ENCODE measurements at regions not wholly inside any gene's neighbourhood (a gene's known extent, or its start where the extent isn't known, plus 50 kb on each side); places are given as distances from the start of the nearest gene placed in this dataset.

DNA sequence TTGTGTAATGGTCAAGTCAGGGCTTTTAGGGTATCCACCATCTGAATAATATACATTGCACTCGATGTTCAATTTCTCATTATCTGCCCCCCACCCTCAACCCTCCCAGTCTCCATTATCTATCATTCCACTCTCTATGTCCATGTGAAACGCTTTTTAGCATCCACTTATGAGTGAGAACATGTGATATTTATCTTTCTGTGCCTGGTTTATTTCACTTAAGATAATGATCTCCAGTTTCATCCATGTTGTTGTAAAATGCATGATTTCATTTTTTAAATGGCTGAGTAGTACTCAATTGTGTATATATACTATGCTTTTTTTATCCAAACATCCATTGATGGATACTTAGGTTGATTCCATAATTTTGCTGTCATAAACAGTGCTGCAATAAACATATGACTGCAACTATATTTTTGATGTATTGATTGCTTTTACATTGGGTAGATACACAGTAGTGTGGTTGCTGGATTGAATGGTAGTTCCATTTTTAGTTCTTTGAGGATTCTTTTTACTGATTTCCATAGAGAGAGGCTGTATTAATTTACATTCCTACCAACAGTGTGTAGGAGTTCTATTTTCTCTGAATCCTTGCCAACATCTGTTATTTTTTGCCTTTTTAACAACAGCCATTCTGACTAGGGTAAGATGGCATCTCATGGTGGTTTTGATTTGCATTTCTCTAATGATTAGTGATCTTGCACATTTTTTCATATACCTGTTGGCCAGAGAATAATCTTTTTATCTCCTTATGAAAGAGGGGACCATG lies 332.9 kb upstream of the TGFBR2 start:
- DNase-seq (no peak), FAIRE-seq (no peak)
- Histone ChIP-seq H3K9me3 (ENCODE audit: control insufficient read depth in 2 of 2, insufficient read depth in 1 of 2, low read depth in 1 of 2, low read length in 1 of 2) (peaks cover 0 to 3% of the 10 kb centered on the region in 2 donors), H3K27me3 (ENCODE audit: control insufficient read depth in 3 of 3, insufficient read depth in 3 of 3, low read length in 3 of 3) (no peaks in the 10 kb centered on the region), H3K27ac (ENCODE audit: low read depth in 1 of 3, low read length in 2 of 3) (no peak overlapping the region), H3K4me1 (ENCODE audit: control insufficient read depth in 3 of 3, insufficient read depth in 2 of 3, low read depth in 1 of 3, low read length in 2 of 3) (no peaks in the 10 kb centered on the region), H3K36me3 (ENCODE audit: control insufficient read depth in 3 of 3, insufficient read depth in 2 of 3, low read depth in 1 of 3, low read length in 3 of 3) (no peaks in the 10 kb centered on the region), H3K4me3 (ENCODE audit: low read depth in 1 of 3, low read length in 3 of 3) (no peak overlapping the region)
- WGBS, 3 donors, result 54 to 77% (median 73%) methylated on average over 2 of the region's 2 CpGs

DNA sequence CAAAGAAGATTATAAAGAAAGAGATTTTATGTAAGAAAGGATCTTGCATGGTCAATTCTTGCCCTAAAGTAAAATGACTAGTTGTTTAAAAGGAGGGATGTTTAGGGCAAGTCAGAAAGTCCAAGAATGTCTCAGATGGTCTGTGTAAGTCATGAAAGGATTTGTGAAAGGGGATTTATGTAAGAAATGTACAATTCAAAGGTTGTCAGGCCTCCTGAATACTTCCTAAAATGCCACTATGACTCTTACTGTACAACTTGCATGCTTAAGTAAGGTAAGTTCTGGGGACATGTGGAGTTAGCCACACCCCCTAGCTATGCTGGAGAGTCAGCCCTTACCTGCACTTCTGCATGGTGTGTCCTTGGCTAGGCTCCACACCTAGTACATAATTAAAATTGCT lies 328.9 kb upstream of the TGFBR2 start:
- FAIRE-seq (no peak), DNase-seq (no peak)
- Histone ChIP-seq H3K9me3 (ENCODE audit: control insufficient read depth in 2 of 2, insufficient read depth in 1 of 2, low read depth in 1 of 2, low read length in 1 of 2) (peaks cover 0 to 3% of the 10 kb centered on the region in 2 donors), H3K36me3 (ENCODE audit: control insufficient read depth in 3 of 3, insufficient read depth in 2 of 3, low read depth in 1 of 3, low read length in 3 of 3) (no peaks in the 10 kb centered on the region), H3K4me1 (ENCODE audit: control insufficient read depth in 3 of 3, insufficient read depth in 2 of 3, low read depth in 1 of 3, low read length in 2 of 3) (no peaks in the 10 kb centered on the region), H3K4me3 (ENCODE audit: low read depth in 1 of 3, low read length in 3 of 3) (no peak overlapping the region), H3K27me3 (ENCODE audit: control insufficient read depth in 3 of 3, insufficient read depth in 3 of 3, low read length in 3 of 3) (no peaks in the 10 kb centered on the region), H3K27ac (ENCODE audit: low read depth in 1 of 3, low read length in 2 of 3) (no peak overlapping the region)

GRCh38 chr3:30281526-30281925 lies 324.9 kb upstream of the TGFBR2 start:
- FAIRE-seq, result no peak
- WGBS, 3 donors, result 86 to 90% (median 86%) methylated on average over 1 of the region's 1 CpG
- H3K27ac ChIP-seq (ENCODE audit: low read depth in 1 of 3, low read length in 2 of 3), result no peak overlapping the region
- no peaks in the 10 kb centered on the region for H3K27me3 ChIP-seq (ENCODE audit: control insufficient read depth in 3 of 3, insufficient read depth in 3 of 3, low read length in 3 of 3)
- DNase-seq, result no peak
- peaks cover 0 to 3% of the 10 kb centered on the region in 2 donors for H3K9me3 ChIP-seq (ENCODE audit: control insufficient read depth in 2 of 2, insufficient read depth in 1 of 2, low read depth in 1 of 2, low read length in 1 of 2)
- H3K4me1 ChIP-seq (ENCODE audit: control insufficient read depth in 3 of 3, insufficient read depth in 2 of 3, low read depth in 1 of 3, low read length in 2 of 3), result peaks cover 0 to 4% (median 0%) of the 10 kb centered on the region in 3 donors
- H3K36me3 ChIP-seq (ENCODE audit: control insufficient read depth in 3 of 3, insufficient read depth in 2 of 3, low read depth in 1 of 3, low read length in 3 of 3), result no peaks in the 10 kb centered on the region
- no peak overlapping the region for H3K4me3 ChIP-seq (ENCODE audit: low read depth in 1 of 3, low read length in 3 of 3)

GRCh38 chr3:30282154-30282696 lies 324.2 kb upstream of the TGFBR2 start:
- no peak overlapping the region for H3K27ac ChIP-seq (ENCODE audit: low read depth in 1 of 3, low read length in 2 of 3)
- WGBS, 3 donors, result 63 to 72% (median 67%) methylated on average over 3 of the region's 3 CpGs
- no peak for DNase-seq
- no peak for FAIRE-seq
- no peak overlapping the region for H3K4me3 ChIP-seq (ENCODE audit: low read depth in 1 of 3, low read length in 3 of 3)
- H3K9me3 ChIP-seq (ENCODE audit: control insufficient read depth in 2 of 2, insufficient read depth in 1 of 2, low read depth in 1 of 2, low read length in 1 of 2), result peaks cover 0 to 3% of the 10 kb centered on the region in 2 donors
- H3K36me3 ChIP-seq (ENCODE audit: control insufficient read depth in 3 of 3, insufficient read depth in 2 of 3, low read depth in 1 of 3, low read length in 3 of 3), result no peaks in the 10 kb centered on the region
- peaks cover 0 to 4% (median 0%) of the 10 kb centered on the region in 3 donors for H3K4me1 ChIP-seq (ENCODE audit: control insufficient read depth in 3 of 3, insufficient read depth in 2 of 3, low read depth in 1 of 3, low read length in 2 of 3)
- H3K27me3 ChIP-seq (ENCODE audit: control insufficient read depth in 3 of 3, insufficient read depth in 3 of 3, low read length in 3 of 3), result no peaks in the 10 kb centered on the region

- no peaks in the 10 kb centered on the region for H3K9me3 ChIP-seq (ENCODE audit: control insufficient read depth in 2 of 2, insufficient read depth in 1 of 2, low read depth in 1 of 2, low read length in 1 of 2)
- H3K4me1 ChIP-seq (ENCODE audit: control insufficient read depth in 3 of 3, insufficient read depth in 2 of 3, low read depth in 1 of 3, low read length in 2 of 3), result peaks cover 0 to 22% (median 7%) of the 10 kb centered on the region in 3 donors
- DNase-seq (no peak), FAIRE-seq (no peak)
- H3K27me3 ChIP-seq (ENCODE audit: control insufficient read depth in 3 of 3, insufficient read depth in 3 of 3, low read length in 3 of 3), result no peaks in the 10 kb centered on the region
- H3K36me3 ChIP-seq (ENCODE audit: control insufficient read depth in 3 of 3, insufficient read depth in 2 of 3, low read depth in 1 of 3, low read length in 3 of 3), result no peaks in the 10 kb centered on the region
- H3K27ac ChIP-seq (ENCODE audit: low read depth in 1 of 3, low read length in 2 of 3), result no peak overlapping the region
- 74 to 89% (median 89%) methylated on average over 5 of the region's 5 CpGs for WGBS, 3 donors
- H3K4me3 ChIP-seq (ENCODE audit: low read depth in 1 of 3, low read length in 3 of 3), result no peak overlapping the region
Observed at GRCh38 chr3:30285188-30286006, 321.0 kb upstream of the TGFBR2 start.

- Histone ChIP-seq H3K9me3 (ENCODE audit: control insufficient read depth in 2 of 2, insufficient read depth in 1 of 2, low read depth in 1 of 2, low read length in 1 of 2) (no peaks in the 10 kb centered on the region), H3K27ac (ENCODE audit: low read depth in 1 of 3, low read length in 2 of 3) (peak overlapping the region in 2 of 3 donors; percentile 4 to 75), H3K4me1 (ENCODE audit: control insufficient read depth in 3 of 3, insufficient read depth in 2 of 3, low read depth in 1 of 3, low read length in 2 of 3) (peaks cover 0 to 25% (median 7%) of the 10 kb centered on the region in 3 donors), H3K36me3 (ENCODE audit: control insufficient read depth in 3 of 3, insufficient read depth in 2 of 3, low read depth in 1 of 3, low read length in 3 of 3) (no peaks in the 10 kb centered on the region), H3K4me3 (ENCODE audit: low read depth in 1 of 3, low read length in 3 of 3) (no peak overlapping the region), H3K27me3 (ENCODE audit: control insufficient read depth in 3 of 3, insufficient read depth in 3 of 3, low read length in 3 of 3) (no peaks in the 10 kb centered on the region)
- no peak for FAIRE-seq
- WGBS, 3 donors, result 26 to 54% (median 36%) methylated on average over 1 of the region's 1 CpG
- DNase-seq, result peak in 1 of 2 donors; percentile 79
Observed at GRCh38 chr3:30286007-30286669, 320.3 kb upstream of the TGFBR2 start.

GRCh38 chr3:30286811-30287210 lies 319.6 kb upstream of the TGFBR2 start:
- no peak for DNase-seq
- Histone ChIP-seq H3K4me3 (ENCODE audit: low read depth in 1 of 3, low read length in 3 of 3) (no peak overlapping the region), H3K36me3 (ENCODE audit: control insufficient read depth in 3 of 3, insufficient read depth in 2 of 3, low read depth in 1 of 3, low read length in 3 of 3) (no peaks in the 10 kb centered on the region), H3K4me1 (ENCODE audit: control insufficient read depth in 3 of 3, insufficient read depth in 2 of 3, low read depth in 1 of 3, low read length in 2 of 3) (peaks cover 0 to 25% (median 7%) of the 10 kb centered on the region in 3 donors), H3K27ac (ENCODE audit: low read depth in 1 of 3, low read length in 2 of 3) (no peak overlapping the region), H3K27me3 (ENCODE audit: control insufficient read depth in 3 of 3, insufficient read depth in 3 of 3, low read length in 3 of 3) (no peaks in the 10 kb centered on the region), H3K9me3 (ENCODE audit: control insufficient read depth in 2 of 2, insufficient read depth in 1 of 2, low read depth in 1 of 2, low read length in 1 of 2) (no peaks in the 10 kb centered on the region)
- FAIRE-seq, result no peak
- WGBS, 3 donors, result 84 to 89% (median 85%) methylated on average over 2 of the region's 2 CpGs

DNA sequence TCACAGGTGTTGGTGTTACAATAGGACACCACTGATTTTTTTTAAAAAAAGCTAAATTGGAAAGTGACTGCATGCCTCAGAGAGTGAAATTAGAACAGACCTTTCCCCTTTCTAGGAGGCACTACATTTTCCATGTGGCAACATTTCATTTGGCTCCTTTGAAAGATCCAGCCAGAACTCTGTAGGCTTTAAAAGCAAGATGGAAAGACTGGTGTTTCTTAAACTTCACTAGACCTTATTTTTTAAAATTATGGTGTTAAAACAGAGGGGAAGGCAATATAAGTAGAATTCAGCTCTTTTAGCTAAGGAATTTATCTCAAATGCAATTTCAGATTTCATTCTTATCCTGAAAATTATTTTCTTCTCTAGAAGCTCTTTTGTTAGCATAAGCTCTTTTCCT lies 317.6 kb upstream of the TGFBR2 start:
- no peak for DNase-seq
- no peak for FAIRE-seq
- Histone ChIP-seq H3K4me3 (ENCODE audit: low read depth in 1 of 3, low read length in 3 of 3) (no peak overlapping the region), H3K4me1 (ENCODE audit: control insufficient read depth in 3 of 3, insufficient read depth in 2 of 3, low read depth in 1 of 3, low read length in 2 of 3) (peaks cover 0 to 25% (median 7%) of the 10 kb centered on the region in 3 donors), H3K36me3 (ENCODE audit: control insufficient read depth in 3 of 3, insufficient read depth in 2 of 3, low read depth in 1 of 3, low read length in 3 of 3) (no peaks in the 10 kb centered on the region), H3K27me3 (ENCODE audit: control insufficient read depth in 3 of 3, insufficient read depth in 3 of 3, low read length in 3 of 3) (no peaks in the 10 kb centered on the region), H3K27ac (ENCODE audit: low read depth in 1 of 3, low read length in 2 of 3) (peak overlapping the region in 2 of 3 donors; percentile 53 to 87), H3K9me3 (ENCODE audit: control insufficient read depth in 2 of 2, insufficient read depth in 1 of 2, low read depth in 1 of 2, low read length in 1 of 2) (no peaks in the 10 kb centered on the region)

Data from small intestine (tissue), 7 donors.